HTR-8/SVneo (cell line): ENCODE measurements at regions not wholly inside any gene's neighbourhood (a gene's known extent, or its start where the extent isn't known, plus 50 kb on each side); places are given as distances from the start of the nearest gene placed in this dataset.
"Not testable (repeated sequence)": the region's sequence is repeated elsewhere in the genome, so short reads cannot be mapped to it uniquely, and the experiment has no call there.

Source experiments
- DNase-seq: peaks from one replicate; pipeline ENCODE4 v3.0.0; 2011; ENCODE audit warnings: low spot score, mixed read lengths; ENCODE audit not compliant: insufficient read length
- FAIRE-seq: peaks from 2 replicates; lab custom pipeline; 2011; peaks lifted over from hg19 to GRCh38; lab: Jason Lieb, UNC

DNA sequence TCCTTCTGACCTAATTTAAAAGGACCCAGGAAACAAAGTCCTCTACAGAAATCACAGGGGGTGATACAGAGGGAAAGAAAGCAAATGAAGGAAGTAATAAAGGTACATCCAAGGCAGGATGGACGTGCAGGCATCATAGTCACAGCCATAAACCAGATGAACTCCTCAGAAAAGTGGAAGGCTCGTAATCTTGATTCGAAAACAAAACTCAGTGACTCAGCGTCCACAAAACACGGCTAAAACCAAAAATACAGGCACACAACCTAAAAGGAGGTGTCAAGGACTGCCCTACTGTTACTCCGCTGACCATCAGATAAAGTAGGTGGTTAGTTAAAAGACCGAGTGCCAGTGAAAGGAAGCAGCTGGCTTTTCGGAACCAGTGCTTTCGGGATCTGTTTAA lies 81.5 kb downstream of the TRIM69 start:
- FAIRE-seq, result peak; percentile 42

DNA sequence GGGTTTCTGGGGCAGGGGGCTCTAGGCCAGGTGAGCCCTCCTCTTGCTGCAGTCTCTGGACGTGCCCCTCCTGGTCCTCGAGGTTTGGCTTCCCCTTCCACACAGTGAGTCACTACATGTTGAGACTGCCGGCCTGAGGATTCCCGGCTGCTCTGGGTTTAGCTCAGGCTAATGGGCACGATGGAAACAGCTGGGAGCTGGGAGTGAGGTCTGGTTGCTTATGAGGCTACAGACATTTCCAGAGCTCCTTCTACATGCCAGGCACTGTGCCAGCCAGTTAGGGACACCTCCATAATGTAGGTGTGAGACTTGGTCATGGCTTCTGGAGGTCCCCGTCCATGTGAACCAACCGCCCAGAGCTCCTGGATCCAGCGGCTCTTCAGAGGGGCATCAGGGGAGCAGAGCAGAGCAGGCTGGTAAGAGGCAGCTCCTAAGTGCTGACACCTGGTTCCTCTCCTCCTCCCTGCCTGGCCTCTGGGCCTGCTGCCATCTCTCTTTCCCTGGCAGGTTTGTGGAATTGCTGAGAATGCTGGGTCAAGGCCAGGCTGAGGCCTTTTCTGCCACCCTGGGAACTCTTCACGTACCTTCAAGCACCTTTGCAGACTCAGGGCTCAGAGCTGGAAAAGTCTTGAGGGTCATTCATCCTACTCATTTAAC lies 83.1 kb downstream of the TRIM69 start:
- not testable (repeated sequence) for DNase-seq, FAIRE-seq

More for the DNA sequence above, 81.5 kb downstream of the TRIM69 start:
- DNase-seq, result not testable (repeated sequence)

DNA sequence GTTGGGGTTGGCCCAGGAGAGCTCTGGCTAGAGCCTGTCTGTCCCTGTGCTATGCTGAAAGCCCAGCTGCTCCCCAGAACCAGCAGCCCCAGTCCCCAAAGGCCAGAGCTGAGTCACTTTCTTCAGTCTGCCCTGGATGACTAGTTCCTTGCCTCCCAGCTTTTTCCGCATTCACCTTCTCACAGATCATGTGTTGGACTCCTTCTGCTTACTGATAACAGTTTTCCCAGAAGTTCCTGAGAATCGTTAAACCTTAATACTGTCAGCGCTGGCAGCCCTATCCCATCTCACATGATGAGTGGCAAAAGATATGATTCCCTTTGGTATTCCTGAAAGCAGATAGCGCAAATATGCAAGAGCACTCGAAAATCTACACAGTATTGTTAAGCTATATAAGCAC lies 84.2 kb downstream of the TRIM69 start:
- not testable (repeated sequence) for DNase-seq, FAIRE-seq

DNA sequence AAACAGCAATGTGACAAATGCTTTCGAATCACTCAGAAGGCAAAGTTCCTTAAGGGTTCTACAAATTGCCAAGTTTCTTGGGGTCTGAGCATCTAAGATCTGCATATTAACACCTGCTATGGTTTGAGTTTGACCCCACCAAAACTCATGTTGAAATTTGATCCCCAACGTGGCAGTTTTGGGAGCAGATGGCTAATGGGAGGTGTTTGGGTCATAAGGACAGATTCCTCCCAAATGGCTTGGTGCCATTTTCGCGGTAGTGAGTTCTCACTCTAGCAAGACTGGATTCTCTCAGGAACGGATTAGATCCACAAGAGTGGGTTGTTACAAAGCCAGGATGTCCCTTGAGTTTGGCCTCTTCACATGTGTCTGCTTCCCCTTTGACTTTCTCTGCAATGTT lies 84.6 kb downstream of the TRIM69 start:
- not testable (repeated sequence) for DNase-seq, FAIRE-seq

DNA sequence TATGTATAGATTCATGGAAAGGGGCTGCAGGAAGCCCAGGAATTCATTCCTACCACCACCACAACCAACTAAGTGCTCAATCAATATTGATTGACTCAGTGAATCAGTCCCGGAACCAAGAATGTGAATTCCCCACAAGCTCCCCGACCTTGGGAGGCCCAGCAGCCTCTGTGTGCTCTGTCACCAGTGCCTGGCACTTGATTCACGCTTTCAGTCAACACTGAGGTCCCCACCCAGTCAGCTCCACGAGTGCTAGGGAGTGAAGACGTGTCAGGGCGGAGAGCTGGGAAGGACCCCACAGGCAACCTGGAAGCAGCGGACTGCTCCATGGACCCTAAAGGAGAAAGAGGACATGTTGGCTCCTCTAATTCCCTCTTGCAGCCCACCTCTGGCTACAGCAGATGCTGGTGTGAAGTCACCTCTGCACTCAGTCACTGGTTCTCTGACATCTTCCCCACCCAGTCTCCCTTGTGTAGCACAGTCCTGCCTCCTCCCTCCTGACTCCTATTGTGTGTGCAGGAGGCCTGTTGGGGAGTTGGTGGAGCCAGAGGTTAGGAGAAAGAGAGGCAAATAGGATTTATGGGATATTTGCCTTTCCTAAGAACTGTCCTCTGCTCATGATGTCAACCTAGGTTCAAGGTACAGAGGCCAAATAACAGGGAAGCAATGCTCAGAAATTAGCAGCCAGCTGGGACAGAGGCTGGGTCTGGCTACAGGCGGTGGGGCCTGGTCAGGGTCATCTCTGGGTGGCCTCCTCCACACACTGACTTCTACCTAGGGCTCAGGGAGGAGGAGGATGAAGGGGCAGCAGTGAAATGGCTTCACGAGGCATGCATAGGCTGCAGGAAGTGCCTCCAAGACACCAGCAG lies 88.2 kb downstream of the TRIM69 start:
- DNase-seq, FAIRE-seq: not testable (repeated sequence)

DNA sequence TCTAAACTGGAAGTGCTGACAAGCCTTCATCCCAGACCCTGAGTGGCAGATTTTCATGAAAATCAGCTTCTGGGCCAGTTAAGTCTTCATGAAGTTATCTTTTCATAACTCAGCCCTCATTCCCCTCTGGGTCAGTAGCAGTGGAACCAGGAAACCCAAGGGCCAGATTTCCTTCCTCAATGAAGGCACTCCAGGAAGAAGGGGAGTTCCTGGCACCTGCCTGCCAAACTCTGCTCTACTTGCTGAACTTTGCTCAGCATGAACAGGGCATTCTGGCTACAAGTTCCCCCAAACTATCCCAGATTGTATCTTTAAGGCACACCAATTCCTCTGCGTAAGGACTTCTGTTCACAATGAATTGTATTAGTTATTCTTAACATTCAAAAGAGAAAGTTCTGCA lies 90.3 kb downstream of the TRIM69 start:
- DNase-seq, FAIRE-seq: not testable (repeated sequence)

DNA sequence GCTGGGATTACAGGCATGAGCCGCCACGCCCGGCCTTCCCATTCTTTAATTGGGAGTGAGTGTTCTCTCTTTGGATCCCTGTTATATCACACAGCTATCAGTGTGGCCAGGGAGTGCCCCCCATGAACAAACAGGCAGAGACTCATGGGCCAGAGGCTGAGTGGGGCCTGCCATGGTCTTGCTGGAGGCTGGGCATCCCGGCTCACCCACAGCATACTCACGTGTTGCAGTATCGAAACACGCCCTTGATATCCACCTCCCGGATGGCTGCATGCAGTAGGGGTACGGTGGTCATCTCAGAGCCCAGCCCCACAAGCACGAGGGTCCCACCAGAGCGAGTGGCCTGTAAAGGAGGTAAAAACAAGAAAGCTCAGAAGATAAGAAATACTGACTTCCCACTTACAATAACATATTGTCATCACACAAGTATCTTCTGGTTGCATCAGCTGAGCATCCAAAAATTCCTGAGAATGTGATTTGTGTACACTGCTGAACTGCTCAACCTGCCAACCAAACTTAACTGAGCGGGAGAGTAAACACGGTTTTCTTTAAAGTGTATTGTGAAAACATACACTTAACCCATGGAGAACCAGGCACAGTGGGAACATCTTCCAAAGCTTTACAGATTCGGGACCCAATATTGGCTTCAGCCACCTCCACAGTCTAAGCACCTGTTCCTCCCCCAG lies 92.0 kb downstream of the TRIM69 start:
- not testable (repeated sequence) for DNase-seq, FAIRE-seq

DNA sequence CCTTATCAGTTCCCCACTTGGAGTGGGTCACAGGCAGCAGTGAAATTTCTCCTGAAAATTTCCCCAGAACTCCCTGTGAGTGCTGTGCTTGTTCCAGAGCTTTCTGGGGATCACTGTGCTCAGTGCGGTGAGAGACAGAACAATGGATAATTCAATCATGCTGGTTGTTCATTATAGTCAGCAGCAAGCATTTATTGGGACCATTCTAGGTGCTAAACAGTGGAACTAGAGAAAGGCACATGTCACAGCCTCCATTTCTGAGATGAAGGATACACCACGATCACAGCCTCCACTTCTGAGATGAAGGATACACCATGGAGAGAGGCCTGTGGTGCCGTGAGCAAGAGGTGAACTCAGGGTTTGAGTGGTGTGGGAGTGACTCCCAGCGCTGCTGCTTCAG lies 92.8 kb downstream of the TRIM69 start:
- DNase-seq, FAIRE-seq: not testable (repeated sequence)

DNA sequence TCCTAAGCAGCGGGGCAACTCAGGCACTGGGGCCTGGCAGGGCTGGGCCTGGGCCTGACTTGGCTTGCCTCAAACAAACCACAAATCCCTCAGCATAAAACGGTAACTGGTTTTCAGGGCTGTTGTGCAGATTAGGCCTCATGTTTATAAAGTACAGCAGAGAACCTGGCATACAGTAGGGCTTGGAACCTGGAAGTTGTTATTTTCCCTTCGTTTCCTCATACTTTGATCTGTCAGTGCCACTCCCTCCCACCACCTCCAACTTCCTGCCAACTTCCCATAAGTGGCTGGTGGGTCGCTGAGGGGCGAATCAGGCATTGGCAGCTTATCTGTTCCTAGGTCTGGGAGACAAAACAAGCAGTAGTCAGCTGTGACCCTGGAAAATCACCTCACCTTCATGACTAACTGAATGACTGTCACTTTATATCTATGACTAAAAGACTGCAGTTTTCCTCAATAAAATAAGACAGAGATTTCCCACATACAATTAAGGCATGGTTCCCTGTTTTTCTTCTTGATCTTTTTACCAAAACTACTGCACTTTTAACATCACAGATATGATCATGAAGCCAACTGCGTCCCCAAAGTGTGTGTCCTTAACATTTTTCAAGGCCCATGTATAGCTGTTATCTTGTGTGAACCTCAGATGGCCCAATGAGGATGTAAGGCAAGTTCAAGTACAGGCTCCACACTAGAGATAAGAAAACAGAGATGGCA lies 94.5 kb downstream of the TRIM69 start:
- not testable (repeated sequence) for DNase-seq, FAIRE-seq

DNA sequence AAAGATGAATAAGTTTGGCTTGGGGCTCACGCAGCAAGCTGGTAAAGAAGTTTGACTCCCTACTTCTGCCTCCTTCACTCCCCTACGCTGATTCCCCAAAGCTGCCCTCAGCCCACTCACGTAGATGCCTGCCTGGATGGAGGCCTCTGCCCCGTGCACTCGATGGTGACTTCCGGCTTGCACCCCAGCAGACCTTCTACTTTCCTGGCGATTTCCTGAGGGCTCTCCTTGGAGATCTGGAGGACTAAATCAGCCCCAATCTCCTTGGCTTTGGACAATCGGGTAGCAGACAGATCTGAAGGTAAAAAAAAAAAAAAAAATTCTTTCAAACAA lies 95.0 kb downstream of the TRIM69 start:
- DNase-seq, FAIRE-seq: not testable (repeated sequence)

DNA sequence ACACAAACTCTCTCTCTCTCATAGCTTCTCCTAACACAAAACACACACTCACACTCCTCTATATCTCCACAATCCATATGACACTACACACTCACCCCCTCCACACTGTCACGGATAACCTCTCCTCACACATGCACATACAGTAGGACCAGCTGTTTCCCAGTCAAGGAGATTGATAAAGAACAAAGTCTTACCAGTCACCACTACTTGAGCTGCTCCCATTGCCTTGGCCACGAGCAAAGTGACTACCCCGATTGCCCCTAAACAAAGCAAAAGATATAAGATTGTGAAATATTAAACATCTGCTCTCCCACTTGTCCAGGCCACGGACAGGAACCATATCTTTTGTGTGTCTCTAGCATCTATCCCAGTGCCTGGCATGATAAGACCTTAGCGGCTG lies 95.8 kb downstream of the TRIM69 start:
- FAIRE-seq, DNase-seq: not testable (repeated sequence)

DNA sequence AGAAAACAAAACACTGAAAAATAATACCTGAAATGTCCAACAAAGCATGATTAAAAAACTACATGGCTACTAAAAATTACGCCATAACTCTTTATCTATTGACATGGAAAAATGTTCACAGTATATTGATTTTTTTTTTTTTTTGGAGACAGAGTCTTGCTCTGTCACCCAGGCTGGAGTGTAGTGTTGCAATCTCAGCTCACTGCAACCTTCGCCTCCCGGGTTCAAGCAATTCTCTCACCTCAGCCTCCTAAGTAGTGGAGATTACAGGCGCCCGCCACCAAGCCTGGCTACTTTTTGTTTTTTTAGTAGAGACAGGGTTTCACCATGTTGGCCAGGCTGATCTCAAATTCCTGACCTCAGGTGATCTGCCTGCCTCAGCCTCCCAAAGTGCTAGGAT lies 96.8 kb downstream of the TRIM69 start:
- FAIRE-seq, DNase-seq: not testable (repeated sequence)

DNA sequence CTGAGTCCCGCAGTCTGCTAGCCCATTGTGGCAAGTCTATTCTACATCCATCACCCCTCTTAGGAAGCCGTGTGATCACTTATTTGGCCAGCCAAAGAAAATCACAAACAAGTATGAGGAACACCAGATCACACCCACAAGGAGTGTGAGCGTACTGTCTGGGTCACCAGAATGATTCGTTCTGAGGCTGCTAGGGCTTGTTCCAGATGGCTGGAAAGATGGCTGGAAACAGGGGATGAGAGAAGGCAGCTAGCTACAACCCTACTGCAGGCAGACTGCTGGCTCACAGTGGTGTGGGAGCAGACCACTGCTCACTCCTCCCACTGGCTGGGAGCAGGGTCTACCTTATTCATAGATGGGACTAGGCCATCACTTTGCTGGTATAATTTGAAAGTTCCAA lies 97.4 kb downstream of the TRIM69 start:
- DNase-seq, FAIRE-seq: not testable (repeated sequence)

DNA sequence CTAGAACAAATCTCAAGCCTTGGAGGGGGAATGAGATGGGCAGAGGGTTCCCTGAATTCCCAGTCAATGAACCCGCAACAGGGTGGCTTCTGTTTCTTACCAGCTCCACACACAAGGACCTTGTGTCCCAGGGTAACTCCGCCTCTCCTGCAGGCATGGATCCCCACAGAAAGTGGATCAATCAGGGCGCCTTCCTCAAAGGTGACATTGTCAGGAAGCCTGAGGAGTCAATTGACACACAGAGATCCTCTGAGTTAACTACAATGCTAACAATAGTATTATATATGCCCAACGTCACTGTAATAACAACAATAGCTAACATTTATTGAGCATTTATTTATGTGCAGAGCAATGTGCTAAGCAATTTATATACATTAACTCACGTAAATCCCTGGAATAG lies 98.8 kb downstream of the TRIM69 start:
- not testable (repeated sequence) for DNase-seq, FAIRE-seq

DNA sequence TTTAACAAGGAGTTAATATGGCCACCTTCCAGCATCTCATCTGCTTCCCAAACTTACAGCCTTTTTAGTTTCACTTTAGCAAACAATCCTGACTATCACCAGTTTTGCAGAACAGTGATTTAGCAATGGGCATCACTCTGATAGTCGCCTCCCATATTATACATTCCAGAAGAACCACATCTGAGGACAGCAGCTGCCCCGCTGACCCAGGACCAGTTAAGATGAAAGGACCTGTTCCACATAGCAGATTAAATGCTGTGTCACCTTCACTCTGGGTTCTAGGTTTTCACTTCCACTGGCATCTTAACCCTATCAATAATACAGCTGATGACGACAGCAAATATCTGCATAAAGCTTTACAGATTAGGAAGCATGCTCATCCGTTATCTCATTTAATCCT lies 99.8 kb downstream of the TRIM69 start:
- FAIRE-seq, result no peak
- no peak for DNase-seq

DNA sequence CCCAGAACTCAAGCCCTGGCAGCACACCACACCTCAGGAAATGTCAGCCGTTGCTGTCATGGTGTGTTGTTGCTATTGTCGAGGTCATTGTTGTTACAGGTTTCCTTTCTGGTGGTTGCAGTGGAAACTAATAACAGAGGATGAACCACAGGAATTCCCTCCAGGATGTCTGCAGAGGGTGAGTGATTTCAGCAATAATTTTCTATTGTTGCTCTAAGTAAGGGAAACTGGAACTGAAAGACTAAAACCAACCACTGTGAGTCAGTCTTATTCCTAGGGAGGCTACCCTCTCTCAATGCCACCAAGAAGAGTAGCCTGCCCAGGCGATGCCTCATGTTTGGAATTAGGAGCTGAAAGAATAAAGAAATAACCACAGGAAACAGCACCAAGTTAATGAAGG lies 102.6 kb downstream of the TRIM69 start:
- DNase-seq, result peak; percentile 13
- FAIRE-seq, result not testable (repeated sequence)

DNA sequence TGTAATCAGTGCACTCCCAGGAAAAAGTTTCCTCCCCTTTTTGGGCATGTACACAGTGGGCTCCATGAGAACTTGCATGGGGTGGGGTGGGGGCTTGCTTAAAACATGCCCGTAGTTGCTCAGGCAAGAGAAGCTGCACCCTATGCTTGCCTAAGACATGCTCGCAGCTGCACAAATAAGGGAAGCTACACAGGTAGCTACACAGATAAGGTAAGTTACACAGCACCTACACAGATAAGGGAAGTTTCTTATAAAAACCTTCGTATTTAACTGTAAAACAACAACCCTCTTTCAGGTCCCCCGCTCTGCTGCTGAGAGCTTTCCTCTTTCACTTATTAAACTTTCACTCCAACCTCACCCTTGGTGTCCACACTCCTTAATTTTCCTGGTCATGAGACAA lies 105.4 kb downstream of the TRIM69 start:
- FAIRE-seq, DNase-seq: not testable (repeated sequence)

DNA sequence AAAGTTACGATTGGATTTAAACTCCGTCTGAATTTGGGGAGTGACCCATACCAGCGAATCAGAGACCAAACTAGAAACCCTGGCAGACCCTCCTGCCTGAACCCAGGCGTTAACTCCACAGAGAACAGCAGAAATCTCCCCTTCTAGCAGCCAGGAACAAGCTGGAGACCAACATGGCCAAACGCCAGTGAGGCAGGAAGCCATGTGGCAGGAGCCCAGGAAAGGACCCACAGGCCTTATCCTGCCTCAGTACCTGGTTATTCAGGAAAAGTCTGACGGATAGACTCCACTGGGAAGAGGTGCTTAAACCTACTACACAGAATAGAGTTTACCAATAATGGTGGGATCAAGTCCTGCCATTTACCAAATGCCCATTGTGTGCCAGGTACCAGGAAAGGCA lies 106.6 kb downstream of the TRIM69 start:
- not testable (repeated sequence) for DNase-seq, FAIRE-seq

DNA sequence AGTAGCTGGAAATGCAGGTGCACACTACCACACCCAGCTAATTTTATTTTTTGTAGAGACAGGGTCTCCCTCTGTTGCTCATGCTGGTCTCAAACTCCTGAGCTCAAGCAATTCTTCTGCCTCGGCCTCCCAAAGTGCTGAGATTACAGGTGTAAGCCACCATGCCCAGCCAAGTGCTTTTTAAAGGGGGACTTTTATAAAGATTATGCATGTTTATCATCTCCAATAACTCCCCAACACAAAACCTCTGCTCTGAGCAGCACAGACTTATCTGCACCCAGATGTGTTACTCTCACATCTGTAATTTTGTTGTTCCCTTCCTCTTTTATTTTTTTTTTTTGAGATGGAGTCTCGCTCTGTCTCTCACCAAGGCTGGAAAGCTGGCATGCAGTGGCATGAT lies 108.6 kb downstream of the TRIM69 start:
- DNase-seq, FAIRE-seq: not testable (repeated sequence)

DNA sequence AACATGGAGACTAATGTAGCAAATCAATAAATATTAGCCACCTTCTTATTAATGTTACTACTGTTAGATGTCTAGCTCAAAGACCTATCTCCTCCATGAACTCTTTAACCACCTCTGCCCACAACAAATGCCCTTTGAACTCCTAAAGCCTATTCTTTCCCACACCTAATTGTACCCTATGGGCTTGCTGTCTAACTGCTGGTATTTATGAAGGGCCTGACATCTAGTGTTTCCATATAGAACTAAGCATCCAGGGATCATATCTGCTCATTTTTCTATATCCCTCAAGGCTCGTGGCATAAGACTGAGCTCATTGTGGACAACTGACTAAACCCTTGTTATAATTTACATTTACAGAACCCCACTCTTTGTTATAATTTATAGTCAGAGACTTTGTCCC lies 109.8 kb downstream of the TRIM69 start:
- FAIRE-seq, DNase-seq: not testable (repeated sequence)
